NCI-H510A treated with DMSO at 0.1 percent for 48 hours (cell line): ENCODE measurements at regions not wholly inside any gene's neighbourhood (a gene's known extent, or its start where the extent isn't known, plus 50 kb on each side); places are given as distances from the start of the nearest gene placed in this dataset.
"Not testable (repeated sequence)": the region's sequence is repeated elsewhere in the genome, so short reads cannot be mapped to it uniquely, and the experiment has no call there.

ENCODE experiments used
- DNase-seq: peaks from one replicate; lab custom pipeline; 2025; lab: John Stamatoyannopoulos, UW

- DNase-seq = not testable (repeated sequence)
Measured at GRCh38 chr21:35466681-35467080, 417.6 kb upstream of the RUNX1 start.

- no peak for DNase-seq
Measured at GRCh38 chr21:35465741-35466140, 416.6 kb upstream of the RUNX1 start.

DNA sequence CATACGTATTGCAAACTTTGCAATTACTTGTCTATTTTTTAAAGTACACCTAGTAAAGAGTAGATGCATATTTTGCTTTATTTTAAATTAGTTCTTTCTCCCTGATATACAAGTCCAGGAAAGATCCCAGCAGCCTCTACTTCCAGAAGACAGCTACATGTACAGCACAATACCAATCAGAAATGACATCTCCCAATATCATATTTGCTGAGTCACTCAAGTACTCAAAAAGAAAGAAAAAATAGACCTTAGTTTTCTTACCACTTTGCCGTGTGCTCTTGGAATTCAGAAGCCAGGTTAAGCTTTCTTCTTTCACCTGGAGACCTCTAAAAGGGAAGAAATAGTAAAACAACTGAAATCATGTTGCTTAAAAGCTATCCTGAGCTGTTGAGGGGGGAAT is 412.6 kb upstream of the RUNX1 start:
- DNase-seq = no peak

DNA sequence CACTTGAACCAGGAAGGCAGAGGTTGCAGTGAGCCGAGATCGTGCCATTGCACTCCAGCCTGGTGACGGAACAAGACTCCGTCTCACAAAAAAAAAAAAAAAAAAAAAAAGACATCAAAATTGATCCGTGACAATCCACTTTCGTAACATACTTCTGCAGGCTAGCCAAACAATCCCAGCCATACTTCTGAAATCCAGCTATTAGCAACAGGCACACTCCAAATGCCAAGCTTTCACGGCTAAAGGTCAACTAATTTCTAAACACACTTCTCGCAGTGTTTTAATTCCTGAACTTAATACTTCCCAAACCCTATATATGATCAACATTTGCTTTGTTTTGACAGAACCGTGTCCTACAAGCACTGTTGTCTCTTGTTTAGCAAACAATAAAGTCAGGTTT is 411.3 kb upstream of the RUNX1 start:
- DNase-seq = no peak

GRCh38 chr21:35458405-35458804 is 409.3 kb upstream of the RUNX1 start:
- no peak for DNase-seq

- DNase-seq = no peak
Measured at GRCh38 chr21:35457097-35457804, 408.1 kb upstream of the RUNX1 start.

DNA sequence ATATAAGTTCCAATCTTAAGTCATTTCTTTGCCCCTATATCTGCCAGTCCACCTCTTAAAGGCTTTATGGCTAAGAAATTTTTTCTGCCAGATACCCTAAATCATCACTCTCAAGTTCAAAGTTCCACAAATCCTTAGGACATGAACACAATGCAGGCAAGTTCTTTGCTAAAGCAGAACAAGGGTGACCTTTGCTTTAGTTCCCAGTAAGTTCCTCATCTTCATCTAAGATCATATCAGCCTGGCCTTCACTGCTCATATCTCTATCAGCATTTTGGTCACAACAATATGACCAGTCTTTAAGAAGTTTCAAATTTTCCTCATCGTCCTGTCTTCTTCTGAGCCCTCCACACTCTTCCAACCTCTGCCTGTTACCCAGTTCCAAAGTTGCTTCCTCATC is 402.2 kb upstream of the RUNX1 start:
- DNase-seq = no peak

DNA sequence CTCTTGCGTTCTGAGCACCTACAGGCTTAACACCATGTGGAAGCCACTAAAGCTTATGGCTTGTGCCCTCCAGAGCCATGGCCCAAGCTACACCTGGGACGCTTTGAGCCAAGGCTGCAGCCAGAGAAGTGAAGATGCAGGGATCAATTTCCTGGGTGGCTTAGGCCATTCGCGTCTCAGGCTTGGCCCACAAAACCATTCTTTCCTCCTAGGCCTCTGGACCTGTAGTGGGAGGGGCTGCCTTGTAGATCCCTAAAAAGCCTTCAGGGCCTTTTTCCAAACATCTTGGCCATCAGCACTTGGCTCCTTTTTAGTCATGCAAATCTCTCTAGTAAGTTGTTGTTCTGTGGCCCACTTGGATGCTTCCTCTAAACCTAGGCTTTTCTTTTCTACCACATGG is 401.7 kb upstream of the RUNX1 start:
- no peak for DNase-seq

DNA sequence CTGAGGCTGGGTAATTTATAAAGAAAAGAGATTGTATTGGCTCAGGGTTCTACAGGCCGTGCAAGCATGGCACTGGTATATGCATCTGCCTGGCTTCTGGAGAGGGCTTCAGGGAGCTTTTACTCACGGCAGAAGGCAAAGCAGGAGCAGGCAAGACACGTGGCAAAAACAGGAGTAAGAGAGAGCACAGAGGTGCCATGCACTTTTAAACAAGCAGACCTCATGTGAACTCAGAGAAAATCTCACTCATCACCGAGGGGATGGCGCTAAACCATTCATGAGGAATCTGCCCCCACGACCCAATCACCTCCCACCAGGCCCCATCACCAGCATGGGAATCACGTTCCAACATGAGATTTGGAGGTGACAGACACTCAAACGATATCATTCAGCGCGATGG is 400.7 kb upstream of the RUNX1 start:
- no peak for DNase-seq

GRCh38 chr21:35448876-35449599 is 399.9 kb upstream of the RUNX1 start:
- no peak for DNase-seq

DNA sequence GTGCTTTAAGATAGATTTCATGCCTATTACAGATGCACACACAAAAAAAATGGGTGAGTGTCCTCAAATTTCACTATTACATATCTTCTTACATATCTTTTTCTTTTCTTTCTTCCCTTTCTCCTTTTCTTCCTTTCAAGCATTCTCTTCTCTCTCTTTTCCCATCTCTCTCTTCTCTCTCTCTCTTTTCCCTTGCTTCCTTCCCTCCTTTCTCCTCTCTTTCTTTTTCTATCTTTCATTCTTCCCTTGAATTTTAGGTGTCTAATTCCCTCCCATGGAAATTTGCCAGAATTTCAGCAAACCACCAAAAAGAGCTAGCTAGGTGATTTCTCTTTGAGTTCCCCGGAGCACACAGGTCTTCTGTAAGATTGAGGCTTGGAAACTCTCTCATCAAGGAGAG is 395.3 kb upstream of the RUNX1 start:
- no peak for DNase-seq

DNA sequence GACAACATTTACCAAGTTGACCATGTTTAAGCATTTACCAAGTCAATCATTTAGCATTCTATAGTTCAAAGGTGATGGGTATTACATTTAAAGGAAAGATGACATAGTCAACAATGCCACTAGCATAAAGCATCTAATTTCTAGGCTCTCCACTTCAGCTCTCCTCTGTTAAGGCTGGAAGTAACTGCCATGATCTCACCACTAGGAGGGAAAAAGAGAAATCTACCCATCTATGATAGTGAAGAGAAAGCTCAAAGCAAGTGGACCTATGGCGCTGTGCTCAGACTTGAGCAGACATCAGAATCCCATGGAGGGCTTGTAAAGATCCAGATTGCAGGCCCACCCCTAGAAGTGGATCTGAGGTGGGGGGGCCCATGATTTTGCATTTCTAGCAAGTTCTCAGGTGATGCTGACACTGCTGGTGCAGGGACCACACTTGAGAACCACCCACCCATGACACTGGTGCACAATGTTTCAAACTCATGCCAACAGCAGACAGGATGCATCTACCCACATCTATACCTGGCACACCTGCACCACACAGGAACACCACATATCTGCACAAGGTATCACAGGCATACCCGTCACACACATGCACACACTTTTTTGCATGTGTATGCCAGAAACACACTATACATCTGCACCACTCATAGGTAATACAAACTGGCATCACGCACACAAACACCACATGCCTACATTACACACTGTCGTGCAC is 392.9 kb upstream of the RUNX1 start:
- no peak for DNase-seq

- DNase-seq = no peak
Measured at GRCh38 chr21:35438643-35439404, 389.7 kb upstream of the RUNX1 start.

- no peak for DNase-seq
Measured at GRCh38 chr21:35437941-35438340, 388.8 kb upstream of the RUNX1 start.

DNA sequence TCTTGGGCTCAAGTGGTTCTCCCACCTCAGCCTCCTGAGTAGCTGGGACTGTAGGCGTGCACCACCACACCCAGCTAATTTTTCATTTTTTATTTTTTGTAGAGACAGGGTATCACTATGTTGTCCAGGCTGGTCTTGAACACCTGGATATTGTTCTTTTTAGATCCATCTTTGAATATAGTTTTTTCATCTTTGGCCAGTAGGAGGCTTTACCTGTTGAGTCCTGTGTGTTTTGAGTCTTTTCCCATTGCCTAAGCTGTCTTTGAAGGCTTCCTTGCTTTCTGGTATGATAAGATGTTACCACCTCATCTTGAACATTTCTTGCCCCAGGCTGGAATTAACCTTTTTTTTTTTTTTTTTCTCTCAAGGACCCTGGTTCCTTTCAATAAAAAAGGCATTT is 387.8 kb upstream of the RUNX1 start:
- DNase-seq = no peak

DNA sequence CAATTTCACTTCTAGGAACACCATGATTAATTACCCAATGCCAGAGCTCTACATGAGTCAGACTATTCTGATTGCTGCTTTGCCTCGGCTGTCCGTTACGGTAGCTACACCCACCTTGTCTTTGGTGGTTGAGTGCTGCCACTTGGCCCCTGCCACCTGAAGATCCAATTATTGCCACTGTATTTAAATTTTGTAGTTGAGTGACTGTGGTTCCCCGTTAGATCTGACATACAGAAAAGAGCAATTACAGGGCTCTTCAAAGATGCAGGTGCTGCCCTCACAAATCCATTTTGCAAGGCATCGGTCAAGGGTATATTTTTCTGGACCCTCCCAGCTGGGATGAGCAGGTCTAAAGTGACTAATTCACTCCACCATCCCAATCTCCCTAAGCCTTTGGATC is 383.5 kb upstream of the RUNX1 start:
- not testable (repeated sequence) for DNase-seq

- no peak for DNase-seq
Measured at GRCh38 chr21:35430260-35430659, 381.2 kb upstream of the RUNX1 start.

DNA sequence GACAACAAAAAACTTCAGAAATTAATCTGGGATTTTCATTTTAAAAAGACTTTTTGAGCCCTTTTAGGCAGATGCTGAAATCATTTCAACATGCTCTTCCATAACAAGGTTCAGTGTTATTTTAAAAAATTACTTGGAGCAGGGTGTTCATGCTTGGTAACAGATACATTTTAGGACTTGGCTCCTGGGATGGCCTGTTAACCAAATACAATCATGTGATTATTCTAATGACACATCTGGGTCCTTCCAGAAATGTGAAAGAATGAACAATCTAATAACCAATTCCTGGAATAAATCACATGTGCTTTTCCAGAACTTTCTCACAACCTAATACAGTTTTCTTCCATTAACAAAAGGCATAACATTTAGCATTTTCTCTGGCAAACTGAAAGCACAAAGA is 379.8 kb upstream of the RUNX1 start:
- DNase-seq = no peak

GRCh38 chr21:35428489-35428888 is 379.4 kb upstream of the RUNX1 start:
- no peak for DNase-seq

GRCh38 chr21:35428001-35428320 is 378.9 kb upstream of the RUNX1 start:
- no peak for DNase-seq

GRCh38 chr21:35427320-35428000 is 378.4 kb upstream of the RUNX1 start:
- no peak for DNase-seq

GRCh38 chr21:35426897-35427296 is 377.8 kb upstream of the RUNX1 start:
- no peak for DNase-seq
